ENCODE measurements at regions not wholly inside any gene's neighbourhood (a gene's known extent, or its start where the extent isn't known, plus 50 kb on each side); places are given as distances from the start of the nearest gene placed in this dataset.

DNA sequence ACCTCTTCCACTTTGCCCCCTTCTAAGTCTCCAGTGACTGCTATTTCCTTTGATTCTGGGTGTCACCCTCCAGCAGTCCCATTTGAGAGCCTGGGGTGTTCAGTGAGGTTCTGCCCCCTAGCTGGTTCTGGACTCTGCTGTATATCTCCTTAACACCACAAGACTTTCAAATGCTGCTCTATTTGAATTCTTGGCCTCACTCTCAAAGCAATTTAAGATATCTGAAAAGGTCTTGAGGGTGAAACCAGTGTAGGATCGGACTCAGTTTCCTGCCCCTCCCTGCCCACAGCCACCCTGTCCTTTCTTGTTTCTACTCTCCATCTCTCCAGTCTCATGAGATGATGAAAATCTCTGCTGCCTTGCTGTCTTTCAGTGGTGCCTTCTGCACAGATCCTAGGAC is 280.9 kb downstream of the TENT4A start:
- Mint-ChIP-seq H3K4me1 (0 out of 4 replicates have a peak, but pooled peaks cover 0 to 5% of the 10 kb centered on the region in 2 experiments), H3K27me3 (ENCODE audit: low read depth) (no peaks in the 10 kb centered on the region; the same call in 1 of the 2 replicates), H3K9me3 (peaks cover 5 to 7% of the 10 kb centered on the region in 2 experiments), H3K27ac (no peak overlapping the region), H3K4me3 (no peak overlapping the region), H3K36me3 (ENCODE audit: insufficient read depth in 1 of 3, low read depth in 3 of 3) (peaks cover 0 to 5% (median 0%) of the 10 kb centered on the region in 3 experiments; a peak in 1 of 7 replicates)
- Histone ChIP-seq H3K27me3 (ENCODE audit: insufficient read depth, low read length) (no peaks in the 10 kb centered on the region), H3K27ac (ENCODE audit: insufficient read length, low read depth, low read length) (no peak overlapping the region), H3K4me2 (ENCODE audit: insufficient read depth, insufficient read length, low read length) (no peak overlapping the region), H2BK120ac (ENCODE audit: low read depth, low read length, poor library complexity, severe bottlenecking) (no peak overlapping the region), H3T11ph (ENCODE audit: low read length) (no peak overlapping the region), H4K91ac (ENCODE audit: insufficient read length, low read depth, low read length) (no peak overlapping the region), H2AFZ (ENCODE audit: low read length) (no peak overlapping the region), H3K4me1 (ENCODE audit: insufficient read depth, low read length) (no peaks in the 10 kb centered on the region), H3K79me1 (ENCODE audit: insufficient read depth, low read depth, low read length, poor library complexity, severe bottlenecking) (no peaks in the 10 kb centered on the region), H3K18ac (ENCODE audit: insufficient read length, low read depth, low read length) (no peak overlapping the region), H3K56ac (ENCODE audit: insufficient read length, low read depth, low read length) (no peak overlapping the region), H3K79me2 (ENCODE audit: insufficient read depth, low read length) (no peaks in the 10 kb centered on the region), H3K9ac (ENCODE audit: extremely low read depth, insufficient read length, low read length) (no peak overlapping the region), H3K14ac (ENCODE audit: insufficient read depth, low read length) (no peak overlapping the region), H3K23me2 (ENCODE audit: insufficient read length, low read depth, low read length, poor library complexity, severe bottlenecking) (no peaks in the 10 kb centered on the region), H4K20me1 (ENCODE audit: control insufficient read depth, insufficient read depth, insufficient read length) (no peaks in the 10 kb centered on the region), H2BK12ac (ENCODE audit: insufficient read length, low read depth, low read length) (no peak overlapping the region), H4K5ac (ENCODE audit: insufficient read length, low read depth, low read length) (no peak overlapping the region), H3K9me3 (ENCODE audit: control insufficient read depth, low read depth, low read length) (no peaks in the 10 kb centered on the region), H2BK15ac (ENCODE audit: low read depth, low read length) (no peak overlapping the region), H3K4ac (ENCODE audit: low read depth, low read length) (no peak overlapping the region), H2AK5ac (ENCODE audit: insufficient read length, low read length) (no peak overlapping the region), H3K23ac (ENCODE audit: insufficient read length, low read depth, low read length) (no peak overlapping the region), H4K8ac (replicated peaks; ENCODE audit: insufficient read length, low read depth, low read length) (no peak overlapping the region), H2BK20ac (ENCODE audit: low read depth, low read length, poor library complexity, severe bottlenecking) (no peak overlapping the region), H2BK5ac (ENCODE audit: insufficient read length, low read length) (no peak overlapping the region)
- WGBS (ENCODE audit: extremely low coverage, insufficient read length, low lambda C conversion rate) = no CpG with 5 or more reads among the region's 1 CpG
- no peak for DNase-seq
- TF ChIP-seq, protein P1, sequence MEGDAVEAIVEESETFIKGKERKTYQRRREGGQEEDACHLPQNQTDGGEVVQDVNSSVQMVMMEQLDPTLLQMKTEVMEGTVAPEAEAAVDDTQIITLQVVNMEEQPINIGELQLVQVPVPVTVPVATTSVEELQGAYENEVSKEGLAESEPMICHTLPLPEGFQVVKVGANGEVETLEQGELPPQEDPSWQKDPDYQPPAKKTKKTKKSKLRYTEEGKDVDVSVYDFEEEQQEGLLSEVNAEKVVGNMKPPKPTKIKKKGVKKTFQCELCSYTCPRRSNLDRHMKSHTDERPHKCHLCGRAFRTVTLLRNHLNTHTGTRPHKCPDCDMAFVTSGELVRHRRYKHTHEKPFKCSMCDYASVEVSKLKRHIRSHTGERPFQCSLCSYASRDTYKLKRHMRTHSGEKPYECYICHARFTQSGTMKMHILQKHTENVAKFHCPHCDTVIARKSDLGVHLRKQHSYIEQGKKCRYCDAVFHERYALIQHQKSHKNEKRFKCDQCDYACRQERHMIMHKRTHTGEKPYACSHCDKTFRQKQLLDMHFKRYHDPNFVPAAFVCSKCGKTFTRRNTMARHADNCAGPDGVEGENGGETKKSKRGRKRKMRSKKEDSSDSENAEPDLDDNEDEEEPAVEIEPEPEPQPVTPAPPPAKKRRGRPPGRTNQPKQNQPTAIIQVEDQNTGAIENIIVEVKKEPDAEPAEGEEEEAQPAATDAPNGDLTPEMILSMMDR (conservative IDR thresholded peaks at IDR 0.05) = no peak

Measured in H9 (cell line).